ENCODE measurements at regions not wholly inside any gene's neighbourhood (a gene's known extent, or its start where the extent isn't known, plus 50 kb on each side); places are given as distances from the start of the nearest gene placed in this dataset.

- H3K27me3 ChIP-seq, result no peaks in the 10 kb centered on the region
- no peak for DNase-seq
- whole genome bisulfite sequencing (ENCODE audit: insufficient coverage, low coverage, low lambda C conversion rate, missing lambda C conversion rate), result 45% methylated on average over 4 of the region's 4 CpGs
- H3K9me3 ChIP-seq, result no peaks in the 10 kb centered on the region
- no peaks in the 10 kb centered on the region for H3K4me1 ChIP-seq
- ATAC-seq, result no peak
- intact Hi-C loops (cut with DNase I), result no loop called here
- no peaks in the 10 kb centered on the region for H3K36me3 ChIP-seq
- no peak overlapping the region for H3K4me3 ChIP-seq
- no peak for TF ChIP-seq POLR2A (IDR thresholded peaks at IDR 0.05)
- TF ChIP-seq CTCF (IDR thresholded peaks at IDR 0.05), result no peak
- no peak overlapping the region for H3K27ac ChIP-seq
Measured at GRCh38 chr4:170741856-170742255, 652.1 kb upstream of the AADAT start.

- TF ChIP-seq POLR2A (IDR thresholded peaks at IDR 0.05), result no peak
- TF ChIP-seq CTCF (IDR thresholded peaks at IDR 0.05), result no peak
- Histone ChIP-seq H3K4me3 (no peak overlapping the region), H3K27me3 (no peaks in the 10 kb centered on the region), H3K4me1 (no peaks in the 10 kb centered on the region), H3K9me3 (no peaks in the 10 kb centered on the region), H3K36me3 (no peaks in the 10 kb centered on the region), H3K27ac (no peak overlapping the region)
- no peak for ATAC-seq
- intact Hi-C loops (cut with DNase I), result no loop called here
- DNase-seq, result no peak
Measured at GRCh38 chr4:170736710-170737109, 647.0 kb upstream of the AADAT start.

GRCh38 chr4:170729897-170730296 is 640.1 kb upstream of the AADAT start:
- 36% methylated on average over 3 of the region's 3 CpGs for WGBS (ENCODE audit: insufficient coverage, low coverage, low lambda C conversion rate, missing lambda C conversion rate)
- intact Hi-C loops (cut with DNase I), result no loop called here

GRCh38 chr4:170729236-170729635 is 639.5 kb upstream of the AADAT start:
- Histone ChIP-seq H3K9me3 (no peaks in the 10 kb centered on the region), H3K4me3 (no peak overlapping the region), H3K36me3 (no peaks in the 10 kb centered on the region), H3K27me3 (no peaks in the 10 kb centered on the region), H3K27ac (no peak overlapping the region), H3K4me1 (no peaks in the 10 kb centered on the region)
- WGBS (ENCODE audit: insufficient coverage, low coverage, low lambda C conversion rate, missing lambda C conversion rate), result 30% methylated on average over 4 of the region's 4 CpGs
- DNase-seq, result no peak
- no peak for ATAC-seq
- no peak for TF ChIP-seq POLR2A (IDR thresholded peaks at IDR 0.05)
- intact Hi-C loops (cut with DNase I), result no loop called here

More at GRCh38 chr4:170729897-170730296, 640.1 kb upstream of the AADAT start:
- DNase-seq (no peak), ATAC-seq (no peak)
- H3K4me1 ChIP-seq, result no peaks in the 10 kb centered on the region
- no peak overlapping the region for H3K4me3 ChIP-seq
- H3K36me3 ChIP-seq, result no peaks in the 10 kb centered on the region
- H3K9me3 ChIP-seq, result no peaks in the 10 kb centered on the region
- TF ChIP-seq POLR2A (IDR thresholded peaks at IDR 0.05) (no peak), CTCF (IDR thresholded peaks at IDR 0.05) (no peak)
- no peak overlapping the region for H3K27ac ChIP-seq
- H3K27me3 ChIP-seq, result no peaks in the 10 kb centered on the region

- H3K27ac ChIP-seq, result no peak overlapping the region
- H3K4me3 ChIP-seq, result no peak overlapping the region
- 62% methylated on average over 1 of the region's 1 CpG for WGBS (ENCODE audit: insufficient coverage, low coverage, low lambda C conversion rate, missing lambda C conversion rate)
- H3K27me3 ChIP-seq, result no peaks in the 10 kb centered on the region
- DNase-seq (no peak), ATAC-seq (no peak)
- H3K9me3 ChIP-seq, result no peaks in the 10 kb centered on the region
- intact Hi-C loops (cut with DNase I), result no loop called here
- TF ChIP-seq CTCF (IDR thresholded peaks at IDR 0.05), result no peak
- no peak for TF ChIP-seq POLR2A (IDR thresholded peaks at IDR 0.05)
- no peaks in the 10 kb centered on the region for H3K36me3 ChIP-seq
- no peaks in the 10 kb centered on the region for H3K4me1 ChIP-seq
Measured at GRCh38 chr4:170724191-170724590, 634.4 kb upstream of the AADAT start.

Measured in right lobe of liver (tissue), 6 donors.